ENCODE measurements at regions not wholly inside any gene's neighbourhood (a gene's known extent, or its start where the extent isn't known, plus 50 kb on each side); places are given as distances from the start of the nearest gene placed in this dataset.

GRCh38 chr6:119539066-119539746, 189.6 kb upstream of the MAN1A1 start (continued):
- TF ChIP-seq ZNF449 (CRISPR knock-in tag; IDR thresholded peaks at IDR 0.05) (no peak), ZNF263 (CRISPR knock-in tag; IDR thresholded peaks at IDR 0.05; ENCODE audit: borderline replicate concordance) (no peak), FOXM1 (IDR thresholded peaks at IDR 0.05; ENCODE audit: low read depth) (no peak), FOXM1 (CRISPR knock-in tag; IDR thresholded peaks at IDR 0.05; ENCODE audit: low read depth) (no peak), MNT (conservative IDR thresholded peaks at IDR 0.05) (no peak), JUNB (CRISPR knock-in tag; conservative IDR thresholded peaks at IDR 0.05) (no peak), ID3 (CRISPR knock-in tag; IDR thresholded peaks at IDR 0.05) (no peak), ID3 (tag; IDR thresholded peaks at IDR 0.05) (no peak), ZNF436 (CRISPR knock-in tag; IDR thresholded peaks at IDR 0.05) (no peak), ZNF551 (CRISPR knock-in tag; IDR thresholded peaks at IDR 0.05) (no peak)
